Endothelial cell of umbilical vein (primary cell): ENCODE measurements at regions not wholly inside any gene's neighbourhood (a gene's known extent, or its start where the extent isn't known, plus 50 kb on each side); places are given as distances from the start of the nearest gene placed in this dataset.

Source experiments
- BruUV-seq: library from RNA; stranded (reverse); fragments of 400-500 nt; replicated peaks from 2 replicates; lab custom pipeline; 2021; lab: Mats Ljungman, UMichigan
- CTCF ChIA-PET: fragments of 300-600, 350-600 bp; sonication (Branson Sonifier 250); formaldehyde crosslinking; loops from one replicate; lab custom pipeline; 2021; ENCODE audit warnings: antibody characterized with exemption, inconsistent platforms; lab: Charles Lee
- POLR2A ChIA-PET: fragments of 300-600, 350-600 bp; sonication (Branson Sonifier 250); formaldehyde crosslinking; loops from one replicate; lab custom pipeline; 2021; ENCODE audit warnings: antibody characterized with exemption, inconsistent platforms; lab: Charles Lee
- DNase-seq: peaks from one replicate; pipeline ENCODE4 v3.0.0-alpha.2; 2011; ENCODE audit warnings: low read depth, low spot score
- FAIRE-seq: peaks from 2 replicates; lab custom pipeline; 2011; peaks lifted over from hg19 to GRCh38; lab: Jason Lieb, UNC
- H2AFZ ChIP-seq: 2 replicates; pipeline ENCODE4 v1.6.0; 2012; ENCODE audit warnings: low read depth, low read length, control low read depth, inconsistent platforms
- H3K27ac ChIP-seq: 2 replicates; pipeline ENCODE4 v1.5.1; 2011; ENCODE audit warnings: low read depth, mild to moderate bottlenecking, control low read depth, low read length, moderate library complexity; ENCODE audit not compliant: insufficient read depth
- H3K27me3 ChIP-seq, 2 experiments: 2 replicates each; pipeline versions ENCODE4 v1.6.0 to v1.6.1; 2011; ENCODE audit warnings: low read length in 2 of 2, mixed read lengths in 1 of 2; ENCODE audit not compliant: control insufficient read depth in 2 of 2, insufficient read depth in 2 of 2
- H3K36me3 ChIP-seq, 2 experiments: 2 replicates in 1 of 2; 3 replicates in 1 of 2; pipeline ENCODE4 v1.5.1; 2011; ENCODE audit warnings: low read length in 2 of 2, mild to moderate bottlenecking in 1 of 2, moderate library complexity in 1 of 2; ENCODE audit not compliant: control insufficient read depth in 2 of 2, insufficient read depth in 2 of 2; ENCODE audit errors: extremely low read depth in 1 of 2
- H3K4me1 ChIP-seq: 3 replicates; pipeline ENCODE4 v1.5.1; 2011; ENCODE audit warnings: mild to moderate bottlenecking, low read length; ENCODE audit not compliant: control insufficient read depth, insufficient read depth; ENCODE audit errors: extremely low read depth
- H3K4me2 ChIP-seq: 2 replicates; pipeline ENCODE4 v1.6.1; 2011; ENCODE audit warnings: low read length, control low read depth, mixed read lengths; ENCODE audit not compliant: insufficient read depth
- H3K4me3 ChIP-seq, 3 experiments: fragments of 200-600 bp in 1 of 3; sonication (generic), shearing (Covaris generic) in 1 of 3; replicated peaks in 1 of 3; 2 replicates each; pipeline ENCODE4 v1.5.1; 2011 to 2016; ENCODE audit warnings: control low read depth in 3 of 3, low read length in 3 of 3, mild to moderate bottlenecking in 2 of 3, inconsistent platforms in 1 of 3, low read depth in 1 of 3, moderate library complexity in 1 of 3; ENCODE audit not compliant: insufficient read depth in 1 of 3
- H3K79me2 ChIP-seq: 2 replicates; pipeline ENCODE4 v1.6.0; 2012; ENCODE audit warnings: low read length, inconsistent platforms; ENCODE audit not compliant: control insufficient read depth, insufficient read depth
- H3K9ac ChIP-seq: replicated peaks from 2 replicates; pipeline ENCODE3; 2011; ENCODE audit warnings: low read length, control low read depth; ENCODE audit not compliant: insufficient read depth; ENCODE audit errors: extremely low read depth
- H3K9me1 ChIP-seq: replicated peaks from 3 replicates; pipeline ENCODE4 v1.6.0; 2011; ENCODE audit warnings: mild to moderate bottlenecking, low read length; ENCODE audit not compliant: control insufficient read depth, insufficient read depth; ENCODE audit errors: extremely low read depth
- H3K9me3 ChIP-seq: replicated peaks from 2 replicates; pipeline ENCODE4 v1.5.1; 2012; ENCODE audit warnings: low read length, inconsistent platforms; ENCODE audit not compliant: control insufficient read depth, insufficient read depth
- H4K20me1 ChIP-seq: replicated peaks from 2 replicates; pipeline ENCODE3; 2011; ENCODE audit warnings: mild to moderate bottlenecking, low read length; ENCODE audit not compliant: control insufficient read depth, insufficient read depth; ENCODE audit errors: extremely low read depth
- EZH2 ChIP-seq: IDR thresholded peaks from 2 replicates; pipeline ENCODE4 v1.6.1; 2012; ENCODE audit warnings: borderline replicate concordance, low read depth, mild to moderate bottlenecking, moderate library complexity, low read length, inconsistent platforms; ENCODE audit not compliant: severe bottlenecking
- FOS ChIP-seq: IDR thresholded peaks from 2 replicates; pipeline ENCODE4 v1.6.1; 2011; ENCODE audit warnings: mild to moderate bottlenecking, low read length, moderate library complexity, borderline replicate concordance; ENCODE audit not compliant: insufficient read depth
- GATA2 ChIP-seq: IDR thresholded peaks from 2 replicates; pipeline ENCODE4 v1.7.0; 2011; ENCODE audit warnings: low read depth, mild to moderate bottlenecking, moderate library complexity, mixed read lengths, low read length; ENCODE audit not compliant: insufficient read length, insufficient read depth
- JUN ChIP-seq: IDR thresholded peaks from 2 replicates; pipeline ENCODE4 v1.6.1; 2011; ENCODE audit warnings: borderline replicate concordance, low read depth; ENCODE audit not compliant: insufficient read length, insufficient read depth
- MYC ChIP-seq: IDR thresholded peaks from one replicate; pipeline ENCODE4 v1.6.1; 2011; ENCODE audit warnings: mild to moderate bottlenecking, low read depth, low read length
- POLR2A ChIP-seq: IDR thresholded peaks from 2 replicates; pipeline ENCODE4 v1.6.1; 2012; ENCODE audit warnings: low read depth, mild to moderate bottlenecking, control low read depth, low read length
- POLR2AphosphoS5 ChIP-seq: IDR thresholded peaks from 2 replicates; pipeline ENCODE4 v1.6.1; 2012; ENCODE audit warnings: low read depth, mild to moderate bottlenecking, control low read depth, low read length, moderate library complexity; ENCODE audit not compliant: insufficient read depth
- dilution Hi-C: fragments of 300-500 bp; cut with MboI; formaldehyde crosslinking; loops from one replicate; pipeline ENCODE4 v1.15.0; 2019; ENCODE audit warnings: low sequenced_read_pairs; ENCODE audit not compliant: extremely low pct_ligation_motif_present
- intact Hi-C: fragments of 100-400 bp; cut with micrococcal nuclease; formaldehyde crosslinking; loops from one replicate; pipeline ENCODE4 v1.10.0; 2022
- TF ChIP-seq, protein P1 (sequence below): IDR thresholded peaks from 2 replicates; pipeline ENCODE4 v1.6.1; 2011; ENCODE audit not compliant: insufficient read depth, insufficient read length
- TF ChIP-seq, protein P2 (sequence below), 2 donors: IDR thresholded peaks; 1 replicate in 1 of 2; 2 replicates in 1 of 2; pipeline ENCODE4 v1.5.1; 2011; ENCODE audit warnings: low read length in 2 of 2, mild to moderate bottlenecking in 2 of 2, moderate library complexity in 2 of 2, control low read depth in 1 of 2, inconsistent platforms in 1 of 2, low read depth in 1 of 2; ENCODE audit not compliant: insufficient read depth in 1 of 2; ENCODE audit errors: extremely low read depth in 1 of 2

DNA sequence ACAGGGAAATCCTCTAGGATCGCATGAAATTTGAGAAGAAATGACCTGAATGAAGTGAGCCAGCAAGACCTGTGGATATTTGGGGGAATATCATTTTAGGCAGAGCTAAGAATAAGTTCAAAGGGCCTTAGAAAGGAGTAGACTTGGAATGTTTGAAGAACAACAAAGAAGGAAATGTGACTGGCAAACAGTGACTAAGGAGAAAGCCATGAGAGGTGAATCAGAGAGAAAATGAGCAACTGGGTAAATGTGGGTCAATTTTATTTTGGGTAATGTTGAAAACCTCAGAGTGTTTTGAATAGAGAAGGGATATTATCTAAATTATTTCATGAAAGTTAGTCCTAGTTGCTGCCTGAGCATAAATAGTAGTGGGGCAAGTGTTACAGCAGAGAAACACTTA, 672.8 kb downstream of the LMO4 start:
- H3K9me1 ChIP-seq, result no peaks in the 10 kb centered on the region
- no peak overlapping the region for H3K9ac ChIP-seq
- no TSS peak for BruUV-seq
- TF ChIP-seq, protein P1, sequence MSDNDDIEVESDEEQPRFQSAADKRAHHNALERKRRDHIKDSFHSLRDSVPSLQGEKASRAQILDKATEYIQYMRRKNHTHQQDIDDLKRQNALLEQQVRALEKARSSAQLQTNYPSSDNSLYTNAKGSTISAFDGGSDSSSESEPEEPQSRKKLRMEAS, result no peak
- TF ChIP-seq GATA2, result no peak
- no peak for TF ChIP-seq POLR2AphosphoS5
- TF ChIP-seq POLR2A, result no peak
- peak; percentile 54 for TF ChIP-seq JUN
- no peak for TF ChIP-seq EZH2
- TF ChIP-seq FOS, result peak; percentile 80
- TF ChIP-seq, protein P2, sequence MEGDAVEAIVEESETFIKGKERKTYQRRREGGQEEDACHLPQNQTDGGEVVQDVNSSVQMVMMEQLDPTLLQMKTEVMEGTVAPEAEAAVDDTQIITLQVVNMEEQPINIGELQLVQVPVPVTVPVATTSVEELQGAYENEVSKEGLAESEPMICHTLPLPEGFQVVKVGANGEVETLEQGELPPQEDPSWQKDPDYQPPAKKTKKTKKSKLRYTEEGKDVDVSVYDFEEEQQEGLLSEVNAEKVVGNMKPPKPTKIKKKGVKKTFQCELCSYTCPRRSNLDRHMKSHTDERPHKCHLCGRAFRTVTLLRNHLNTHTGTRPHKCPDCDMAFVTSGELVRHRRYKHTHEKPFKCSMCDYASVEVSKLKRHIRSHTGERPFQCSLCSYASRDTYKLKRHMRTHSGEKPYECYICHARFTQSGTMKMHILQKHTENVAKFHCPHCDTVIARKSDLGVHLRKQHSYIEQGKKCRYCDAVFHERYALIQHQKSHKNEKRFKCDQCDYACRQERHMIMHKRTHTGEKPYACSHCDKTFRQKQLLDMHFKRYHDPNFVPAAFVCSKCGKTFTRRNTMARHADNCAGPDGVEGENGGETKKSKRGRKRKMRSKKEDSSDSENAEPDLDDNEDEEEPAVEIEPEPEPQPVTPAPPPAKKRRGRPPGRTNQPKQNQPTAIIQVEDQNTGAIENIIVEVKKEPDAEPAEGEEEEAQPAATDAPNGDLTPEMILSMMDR (IDR thresholded peaks at IDR 0.05; ENCODE audit: extremely low read depth in 1 of 2, insufficient read depth in 1 of 2, low read depth in 1 of 2, low read length in 2 of 2), result no peak
- TF ChIP-seq MYC, result no peak
- FAIRE-seq, result no peak
- CTCF ChIA-PET, result interaction anchor here (1.1 to 3.1 kb wide), 4 partner anchors 11 to 50 kb away, joined by 3 to 7 read pairs (median 6); no protein-coding TSS in a partner anchor
- POLR2A ChIA-PET, result no interaction called here
- intact Hi-C loops (no loop called here), dilution Hi-C loops (no loop called here)
- H3K4me2 ChIP-seq, result no peak overlapping the region
- no peaks in the 10 kb centered on the region for H4K20me1 ChIP-seq
- H3K36me3 ChIP-seq, result no peaks in the 10 kb centered on the region
- no peak overlapping the region for H3K4me3 ChIP-seq
- H2AFZ ChIP-seq, result peak overlapping the region; percentile 21
- peaks cover 10% of the 10 kb centered on the region for H3K4me1 ChIP-seq
- DNase-seq, result peak; percentile 24
- H3K27ac ChIP-seq, result peak overlapping the region; percentile 44
- no peaks in the 10 kb centered on the region for H3K9me3 ChIP-seq
- no peaks in the 10 kb centered on the region for H3K27me3 ChIP-seq
- no peaks in the 10 kb centered on the region for H3K79me2 ChIP-seq
